Right renal pelvis (tissue), 4 donors: ENCODE measurements at regions not wholly inside any gene's neighbourhood (a gene's known extent, or its start where the extent isn't known, plus 50 kb on each side); places are given as distances from the start of the nearest gene placed in this dataset.
A peak's percentile ranks its signal among the peaks of the same experiment; 100 is the strongest.
"Not testable (repeated sequence)": the region's sequence is repeated elsewhere in the genome, so short reads cannot be mapped to it uniquely, and the experiment has no call there.

Experiments used
- DNase-seq, 4 donors: peaks; one replicate each; pipeline ENCODE4 v3.0.0-alpha.2; 2013; ENCODE audit warnings: low read depth in 4 of 4, low spot score in 3 of 4, missing footprints in 1 of 4

- not testable (repeated sequence) for DNase-seq
These were observed 140.9 kb upstream of the GOLGA6L4 start for GRCh38 chr15:84094720-84095119.

- DNase-seq, result not testable (repeated sequence)
These were observed 138.5 kb upstream of the GOLGA6L4 start for GRCh38 chr15:84097053-84097452.

GRCh38 chr15:84098604-84099003, 137.0 kb upstream of the GOLGA6L4 start:
- no peak for DNase-seq

- DNase-seq, result no peak
These were observed 136.4 kb upstream of the GOLGA6L4 start for GRCh38 chr15:84099181-84099580.

GRCh38 chr15:84103345-84103744, 132.2 kb upstream of the GOLGA6L4 start:
- no peak for DNase-seq

- no peak for DNase-seq
These were observed 130.7 kb upstream of the GOLGA6L4 start for GRCh38 chr15:84104853-84105252.

- peak in 1 of 4 donors; percentile 7 for DNase-seq
These were observed 126.8 kb upstream of the GOLGA6L4 start for GRCh38 chr15:84108728-84109127.

GRCh38 chr15:84111575-84111974, 124.0 kb upstream of the GOLGA6L4 start:
- no peak for DNase-seq

- DNase-seq, result no peak
These were observed 123.5 kb upstream of the GOLGA6L4 start for GRCh38 chr15:84112025-84112424.

GRCh38 chr15:84113919-84114318, 121.7 kb upstream of the GOLGA6L4 start:
- no peak for DNase-seq

- DNase-seq, result not testable (repeated sequence)
These were observed 120.9 kb upstream of the GOLGA6L4 start for GRCh38 chr15:84114680-84115079.

- DNase-seq, result not testable (repeated sequence)
These were observed 116.2 kb upstream of the GOLGA6L4 start for GRCh38 chr15:84119351-84119750.

- not testable (repeated sequence) for DNase-seq
These were observed 114.7 kb upstream of the GOLGA6L4 start for GRCh38 chr15:84120903-84121302.

GRCh38 chr15:84128706-84129105, 106.9 kb upstream of the GOLGA6L4 start:
- DNase-seq, result not testable (repeated sequence)

- not testable (repeated sequence) for DNase-seq
These were observed 105.3 kb upstream of the GOLGA6L4 start for GRCh38 chr15:84130098-84130831.

- not testable (repeated sequence) for DNase-seq
These were observed 99.6 kb upstream of the GOLGA6L4 start for GRCh38 chr15:84135931-84136456.

- peak; percentile 65 to 84 (median 82) for DNase-seq
These were observed 92.7 kb upstream of the GOLGA6L4 start for GRCh38 chr15:84142888-84143337.

GRCh38 chr15:84143753-84144314, 91.7 kb upstream of the GOLGA6L4 start:
- DNase-seq, result no peak

- not testable (repeated sequence) for DNase-seq
These were observed 90.6 kb upstream of the GOLGA6L4 start for GRCh38 chr15:84144946-84145345.

GRCh38 chr15:84146299-84146698, 89.3 kb upstream of the GOLGA6L4 start:
- DNase-seq, result not testable (repeated sequence)

GRCh38 chr15:84147307-84147706, 88.3 kb upstream of the GOLGA6L4 start:
- DNase-seq, result not testable (repeated sequence)
